HEK293 (cell line): ENCODE measurements at regions not wholly inside any gene's neighbourhood (a gene's known extent, or its start where the extent isn't known, plus 50 kb on each side); places are given as distances from the start of the nearest gene placed in this dataset.

Experiments used
- CTCF ChIA-PET: fragments of 350-600 bp; formaldehyde crosslinking; extraction: SDS; loops from one replicate; lab custom pipeline; 2021; ENCODE audit warnings: antibody characterized with exemption; lab: Yijun Ruan, JAX
- POLR2A ChIA-PET: fragments of 300-600 bp; formaldehyde crosslinking; extraction: SDS; loops from one replicate; lab custom pipeline; 2020; ENCODE audit warnings: antibody characterized with exemption, inconsistent platforms; lab: Yijun Ruan, JAX
- H3K27ac ChIP-seq: fragments of 200-500 bp; sonication (Bioruptor generic); 2 replicates; pipeline ENCODE4 v1.5.1; 2014; ENCODE audit warnings: low read depth, low read length, control low read depth, inconsistent platforms; ENCODE audit errors: extremely low read depth
- H3K36me3 ChIP-seq, 2 experiments: fragments of 200-500 bp in 1 of 2; sonication (Bioruptor generic) in 1 of 2; 1 replicate in 1 of 2; 2 replicates in 1 of 2; pipeline ENCODE4 v1.5.1; 2014 to 2017; ENCODE audit warnings: inconsistent platforms in 2 of 2, low read length in 2 of 2; ENCODE audit not compliant: control insufficient read depth in 2 of 2, insufficient read depth in 1 of 2
- H3K4me1 ChIP-seq: fragments of 200-500 bp; sonication (Bioruptor generic); 2 replicates; pipeline ENCODE4 v1.5.1; 2014; ENCODE audit warnings: mild to moderate bottlenecking, low read length, inconsistent platforms; ENCODE audit not compliant: control insufficient read depth, insufficient read depth
- H3K4me3 ChIP-seq: 2 replicates; pipeline ENCODE4 v1.5.1; 2011; ENCODE audit warnings: low read depth, mild to moderate bottlenecking, control low read depth, low read length, moderate library complexity
- H3K9me3 ChIP-seq: fragments of 200-500 bp; sonication (Bioruptor generic); 2 replicates; pipeline ENCODE4 v1.5.1; 2014; ENCODE audit warnings: low read depth, low read length, inconsistent platforms; ENCODE audit not compliant: control insufficient read depth, insufficient read depth
- BCL11A ChIP-seq: fragments of 450-650 bp; formaldehyde crosslinking; IDR thresholded peaks from 2 replicates; pipeline ENCODE4 v1.5.1; 2016; ENCODE audit warnings: low read depth, missing biosample characterization, missing genetic modification characterization
- RBAK ChIP-seq: fragments of 450-650 bp; formaldehyde crosslinking; IDR thresholded peaks from 2 replicates; pipeline ENCODE4 v1.5.1; 2016; ENCODE audit warnings: missing biosample characterization, missing genetic modification characterization
- SCRT1 ChIP-seq: fragments of 450-650 bp; formaldehyde crosslinking; IDR thresholded peaks from 2 replicates; pipeline ENCODE4 v1.5.1; 2016; ENCODE audit warnings: missing biosample characterization, missing genetic modification characterization, borderline replicate concordance
- TCF7L2 ChIP-seq: IDR thresholded peaks from 2 replicates; pipeline ENCODE4 v1.6.1; 2011; ENCODE audit warnings: low read depth, mild to moderate bottlenecking, inconsistent platforms, low read length, moderate library complexity, borderline replicate concordance
- YY1 ChIP-seq: fragments of 450-650 bp; formaldehyde crosslinking; IDR thresholded peaks from 2 replicates; pipeline ENCODE4 v1.5.1; 2018; ENCODE audit warnings: missing biosample characterization, missing genetic modification characterization
- ZBTB17 ChIP-seq: fragments of 450-650 bp; formaldehyde crosslinking; IDR thresholded peaks from 2 replicates; pipeline ENCODE4 v1.5.1; 2016; ENCODE audit warnings: missing biosample characterization, missing genetic modification characterization
- ZIC2 ChIP-seq: fragments of 450-650 bp; formaldehyde crosslinking; IDR thresholded peaks from 2 replicates; pipeline ENCODE4 v1.5.1; 2016; ENCODE audit warnings: missing biosample characterization, missing genetic modification characterization
- ZNF112 ChIP-seq: fragments of 450-650 bp; formaldehyde crosslinking; IDR thresholded peaks from 2 replicates; pipeline ENCODE4 v1.5.0; 2017; ENCODE audit warnings: missing biosample characterization, missing genetic modification characterization
- ZNF223 ChIP-seq: fragments of 450-650 bp; formaldehyde crosslinking; IDR thresholded peaks from 2 replicates; pipeline ENCODE4 v1.5.1; 2016; ENCODE audit warnings: missing biosample characterization, missing genetic modification characterization
- ZNF302 ChIP-seq: fragments of 450-650 bp; formaldehyde crosslinking; IDR thresholded peaks from 2 replicates; pipeline ENCODE4 v1.5.1; 2016; ENCODE audit warnings: missing biosample characterization, missing genetic modification characterization, low read depth
- ZNF354C ChIP-seq: fragments of 450-650 bp; formaldehyde crosslinking; IDR thresholded peaks from 2 replicates; pipeline ENCODE4 v1.5.1; 2016; ENCODE audit warnings: missing biosample characterization, missing genetic modification characterization, low read depth, borderline replicate concordance
- ZNF394 ChIP-seq: fragments of 450-650 bp; formaldehyde crosslinking; IDR thresholded peaks from 2 replicates; pipeline ENCODE4 v1.5.1; 2016; ENCODE audit warnings: missing biosample characterization, missing genetic modification characterization, mild to moderate bottlenecking, moderate library complexity, borderline replicate concordance
- ZNF433 ChIP-seq: fragments of 450-650 bp; formaldehyde crosslinking; IDR thresholded peaks from 2 replicates; pipeline ENCODE4 v1.5.1; 2016; ENCODE audit warnings: missing biosample characterization, missing genetic modification characterization, low read depth
- ZNF658 ChIP-seq: fragments of 450-650 bp; formaldehyde crosslinking; IDR thresholded peaks from 2 replicates; pipeline ENCODE4; 2016; ENCODE audit warnings: missing biosample characterization, missing genetic modification characterization
- ZNF660 ChIP-seq: fragments of 450-650 bp; IDR thresholded peaks from 2 replicates; pipeline ENCODE4 v1.5.1; 2018; ENCODE audit warnings: missing biosample characterization, mild to moderate bottlenecking, missing genetic modification characterization
- ZNF701 ChIP-seq: fragments of 450-650 bp; formaldehyde crosslinking; IDR thresholded peaks from 2 replicates; pipeline ENCODE4 v1.5.1; 2016; ENCODE audit warnings: missing biosample characterization, missing genetic modification characterization
- ZXDB ChIP-seq: fragments of 450-650 bp; formaldehyde crosslinking; IDR thresholded peaks from 2 replicates; pipeline ENCODE4 v1.5.1; 2016; ENCODE audit warnings: missing biosample characterization, missing genetic modification characterization
- TF ChIP-seq, protein P1 (sequence below): fragments of 450-650 bp; formaldehyde crosslinking; IDR thresholded peaks from 2 replicates; pipeline ENCODE4 v1.5.1; 2016; ENCODE audit warnings: missing biosample characterization, missing genetic modification characterization
- TF ChIP-seq, protein P2 (sequence below): fragments of 450-650 bp; formaldehyde crosslinking; IDR thresholded peaks from 2 replicates; pipeline ENCODE4 v1.5.1; 2016; ENCODE audit warnings: missing biosample characterization, missing genetic modification characterization

GRCh38 chr17:72254808-72255449 lies 134.1 kb downstream of the SOX9 start (continued):
- no peak for TF ChIP-seq YY1
- TF ChIP-seq, all 188 proteins: peak for 0

DNA sequence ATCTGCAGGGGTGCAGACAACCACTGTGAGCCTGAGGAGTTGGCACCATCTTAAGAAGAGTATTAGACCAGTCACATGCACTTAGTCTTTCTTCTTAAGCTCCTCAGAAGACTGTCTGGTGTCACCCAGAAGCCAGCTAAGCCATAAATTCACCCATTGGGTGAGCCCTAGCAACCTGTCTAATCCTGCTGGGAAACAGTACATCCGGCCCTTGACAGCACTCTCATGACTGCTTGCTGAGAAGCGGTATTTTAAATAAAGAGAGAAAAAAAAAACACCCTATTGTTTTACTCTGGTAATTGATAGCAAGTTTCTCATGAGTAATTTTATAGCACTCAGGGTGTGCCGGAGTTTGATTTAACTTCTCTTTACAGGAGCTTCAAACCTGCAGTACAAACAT lies 134.7 kb downstream of the SOX9 start:
- TF ChIP-seq ZIC2 = peak; percentile 12; the same call in 1 of the 2 replicates
- no peak for TF ChIP-seq ZNF302 (tag by site-specific recombination)
- TF ChIP-seq, protein P1, sequence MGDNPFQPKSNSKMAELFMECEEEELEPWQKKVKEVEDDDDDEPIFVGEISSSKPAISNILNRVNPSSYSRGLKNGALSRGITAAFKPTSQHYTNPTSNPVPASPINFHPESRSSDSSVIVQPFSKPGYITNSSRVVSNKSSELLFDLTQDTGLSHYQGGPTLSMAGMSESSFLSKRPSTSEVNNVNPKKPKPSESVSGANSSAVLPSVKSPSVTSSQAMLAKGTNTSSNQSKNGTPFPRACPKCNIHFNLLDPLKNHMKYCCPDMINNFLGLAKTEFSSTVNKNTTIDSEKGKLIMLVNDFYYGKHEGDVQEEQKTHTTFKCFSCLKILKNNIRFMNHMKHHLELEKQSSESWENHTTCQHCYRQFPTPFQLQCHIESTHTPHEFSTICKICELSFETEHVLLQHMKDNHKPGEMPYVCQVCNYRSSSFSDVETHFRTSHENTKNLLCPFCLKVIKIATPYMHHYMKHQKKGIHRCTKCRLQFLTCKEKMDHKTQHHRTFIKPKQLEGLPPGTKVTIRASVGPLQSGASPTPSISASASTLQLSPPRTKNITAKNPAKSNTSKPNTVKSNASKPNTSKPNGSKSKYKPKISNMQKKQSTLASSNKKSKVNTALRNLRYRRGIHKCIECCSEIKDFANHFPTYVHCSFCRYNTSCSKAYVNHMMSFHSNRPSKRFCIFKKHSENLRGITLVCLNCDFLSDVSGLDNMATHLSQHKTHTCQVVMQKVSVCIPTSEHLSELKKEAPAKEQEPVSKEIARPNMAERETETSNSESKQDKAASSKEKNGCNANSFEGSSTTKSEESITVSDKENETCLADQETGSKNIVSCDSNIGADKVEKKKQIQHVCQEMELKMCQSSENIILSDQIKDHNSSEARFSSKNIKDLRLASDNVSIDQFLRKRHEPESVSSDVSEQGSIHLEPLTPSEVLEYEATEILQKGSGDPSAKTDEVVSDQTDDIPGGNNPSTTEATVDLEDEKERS (tag by site-specific recombination) = no peak
- no peak for TF ChIP-seq BCL11A
- Histone ChIP-seq H3K4me3 (no peak overlapping the region), H3K27ac (no peak overlapping the region), H3K9me3 (no peaks in the 10 kb centered on the region), H3K36me3 (no peaks in the 10 kb centered on the region), H3K4me1 (no peaks in the 10 kb centered on the region)
- ChIA-PET POLR2A (no interaction called here), CTCF (interaction anchor here (1.0 kb wide), 1 partner anchor 17 kb away, joined by 3 read pairs; no protein-coding TSS in a partner anchor)

DNA sequence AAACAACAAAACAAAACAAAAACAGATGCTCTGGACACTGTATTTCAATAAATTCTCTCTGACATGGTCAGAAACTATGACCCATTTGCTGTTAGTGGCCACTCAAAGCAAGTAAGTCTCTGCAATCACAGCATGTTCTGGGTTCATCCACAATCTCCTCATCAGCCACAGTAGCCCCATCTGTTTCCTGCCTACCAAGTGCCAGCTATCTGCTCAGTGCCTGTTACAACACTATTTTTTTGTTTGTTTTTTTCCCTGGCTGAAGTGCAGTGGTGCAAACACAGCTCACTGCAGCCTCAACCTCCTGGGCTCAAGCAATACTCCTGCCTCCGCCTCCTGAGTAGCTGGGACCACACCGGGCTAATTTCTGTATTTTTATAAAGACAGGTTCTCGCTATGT lies 137.9 kb downstream of the SOX9 start:
- Histone ChIP-seq H3K4me3 (no peak overlapping the region), H3K27ac (no peak overlapping the region), H3K36me3 (no peaks in the 10 kb centered on the region), H3K9me3 (no peaks in the 10 kb centered on the region), H3K4me1 (no peaks in the 10 kb centered on the region)
- POLR2A ChIA-PET = no interaction called here
- TF ChIP-seq ZNF354C (no peak), ZNF701 (tag by site-specific recombination) (no peak), ZNF112 (tag by site-specific recombination) (no peak), ZBTB17 (tag by site-specific recombination) (no peak), ZNF223 (no peak), ZNF660 (tag by site-specific recombination) (no peak), TCF7L2 (no peak), ZXDB (no peak), ZNF394 (no peak), ZNF658 (no peak), RBAK (tag by site-specific recombination) (no peak), SCRT1 (tag by site-specific recombination) (no peak), ZNF433 (tag by site-specific recombination) (no peak)
- TF ChIP-seq, protein P2, sequence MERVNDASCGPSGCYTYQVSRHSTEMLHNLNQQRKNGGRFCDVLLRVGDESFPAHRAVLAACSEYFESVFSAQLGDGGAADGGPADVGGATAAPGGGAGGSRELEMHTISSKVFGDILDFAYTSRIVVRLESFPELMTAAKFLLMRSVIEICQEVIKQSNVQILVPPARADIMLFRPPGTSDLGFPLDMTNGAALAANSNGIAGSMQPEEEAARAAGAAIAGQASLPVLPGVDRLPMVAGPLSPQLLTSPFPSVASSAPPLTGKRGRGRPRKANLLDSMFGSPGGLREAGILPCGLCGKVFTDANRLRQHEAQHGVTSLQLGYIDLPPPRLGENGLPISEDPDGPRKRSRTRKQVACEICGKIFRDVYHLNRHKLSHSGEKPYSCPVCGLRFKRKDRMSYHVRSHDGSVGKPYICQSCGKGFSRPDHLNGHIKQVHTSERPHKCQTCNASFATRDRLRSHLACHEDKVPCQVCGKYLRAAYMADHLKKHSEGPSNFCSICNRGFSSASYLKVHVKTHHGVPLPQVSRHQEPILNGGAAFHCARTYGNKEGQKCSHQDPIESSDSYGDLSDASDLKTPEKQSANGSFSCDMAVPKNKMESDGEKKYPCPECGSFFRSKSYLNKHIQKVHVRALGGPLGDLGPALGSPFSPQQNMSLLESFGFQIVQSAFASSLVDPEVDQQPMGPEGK (tag by site-specific recombination) = no peak
- CTCF ChIA-PET = interaction anchor here (0.6 to 1.2 kb wide), 2 partner anchors 10 to 24 kb away, joined by 3 read pairs; no protein-coding TSS in a partner anchor
